COR-L47 (cell line): ENCODE measurements at regions not wholly inside any gene's neighbourhood (a gene's known extent, or its start where the extent isn't known, plus 50 kb on each side); places are given as distances from the start of the nearest gene placed in this dataset.
A peak's percentile ranks its signal among the peaks of the same experiment; 100 is the strongest.
"Not testable (repeated sequence)": the region's sequence is repeated elsewhere in the genome, so short reads cannot be mapped to it uniquely, and the experiment has no call there.

Source experiments
- DNase-seq: peaks from one replicate; lab custom pipeline; 2025; lab: John Stamatoyannopoulos, UW

- DNase-seq, result no peak
Measured at GRCh38 chr9:71273613-71274012, 152.2 kb upstream of the TRPM3 start.

- DNase-seq, result no peak
Measured at GRCh38 chr9:71271602-71272001, 150.2 kb upstream of the TRPM3 start.

- no peak for DNase-seq
Measured at GRCh38 chr9:71270554-71270953, 149.1 kb upstream of the TRPM3 start.

GRCh38 chr9:71269859-71270258 is 148.4 kb upstream of the TRPM3 start:
- DNase-seq, result no peak

DNA sequence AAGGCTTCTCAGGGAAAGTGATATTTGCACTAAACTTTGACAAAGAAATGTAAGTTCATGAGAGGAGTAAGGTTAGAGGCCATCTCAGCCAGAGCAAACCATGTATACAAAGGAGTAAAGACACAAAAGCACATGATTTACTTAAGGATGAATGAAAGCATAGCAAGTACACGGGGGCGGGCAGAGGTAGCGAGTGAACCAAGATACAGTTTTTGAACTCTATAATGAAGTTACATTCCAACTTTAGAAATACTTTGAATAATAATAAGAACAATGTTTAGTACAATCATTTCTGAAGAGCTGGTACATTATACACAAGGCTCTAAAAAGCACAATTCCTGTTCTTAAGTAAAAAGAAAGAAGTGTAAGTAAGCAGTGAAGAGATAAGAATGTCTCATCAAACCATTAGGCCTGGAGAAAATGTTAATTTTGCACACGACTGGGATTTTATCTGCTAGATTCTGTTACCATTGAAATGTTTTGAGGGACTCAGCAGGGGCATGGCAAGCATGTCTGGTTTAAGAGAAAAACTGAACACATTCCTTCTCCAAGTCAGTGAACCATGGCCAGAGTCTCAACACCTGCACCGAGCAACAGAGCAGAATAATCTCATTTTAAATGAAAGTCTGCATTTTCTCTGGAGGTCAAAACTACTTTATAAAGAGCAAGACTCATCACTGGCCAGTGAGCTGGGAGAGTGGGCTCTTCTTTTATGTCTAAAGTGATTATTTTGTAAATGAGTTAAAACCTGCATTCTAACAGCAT is 147.6 kb upstream of the TRPM3 start:
- DNase-seq, result no peak

- DNase-seq, result no peak
Measured at GRCh38 chr9:71263451-71263850, 142.0 kb upstream of the TRPM3 start.

- not testable (repeated sequence) for DNase-seq
Measured at GRCh38 chr9:71260419-71260818, 139.0 kb upstream of the TRPM3 start.

DNA sequence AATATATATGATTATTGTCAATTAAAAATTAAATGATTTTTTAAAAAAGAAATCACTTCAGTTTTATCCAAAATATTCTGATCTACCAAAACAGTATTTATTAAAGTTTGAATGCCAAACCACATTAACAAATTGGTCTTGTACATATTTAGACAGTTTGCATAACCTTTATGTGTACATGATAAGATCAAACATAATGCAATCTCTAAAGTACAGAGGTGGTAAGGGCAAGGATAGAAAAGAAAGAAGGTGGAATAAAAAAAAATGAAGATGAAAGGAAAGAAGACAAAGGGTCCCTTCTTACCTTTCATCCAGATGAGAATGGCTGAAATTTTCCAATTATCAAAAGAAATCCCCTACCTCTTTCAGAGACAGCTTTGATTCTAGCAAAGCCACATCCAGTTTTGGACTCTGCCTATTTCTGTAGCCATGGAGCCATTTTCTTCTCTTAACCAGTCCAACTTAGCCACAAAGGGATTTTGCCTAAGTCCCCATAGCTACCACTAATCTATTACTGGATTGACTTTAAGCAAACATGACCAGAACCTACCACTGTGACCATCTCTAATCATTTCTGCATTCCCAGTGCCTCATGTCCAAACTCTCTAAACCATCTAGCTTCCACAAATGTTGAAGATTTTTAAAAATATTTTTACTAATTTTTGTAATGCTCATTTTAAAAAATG is 133.3 kb upstream of the TRPM3 start:
- DNase-seq, result no peak

GRCh38 chr9:71253011-71253410 is 131.6 kb upstream of the TRPM3 start:
- no peak for DNase-seq

- no peak for DNase-seq
Measured at GRCh38 chr9:71250581-71250980, 129.2 kb upstream of the TRPM3 start.

DNA sequence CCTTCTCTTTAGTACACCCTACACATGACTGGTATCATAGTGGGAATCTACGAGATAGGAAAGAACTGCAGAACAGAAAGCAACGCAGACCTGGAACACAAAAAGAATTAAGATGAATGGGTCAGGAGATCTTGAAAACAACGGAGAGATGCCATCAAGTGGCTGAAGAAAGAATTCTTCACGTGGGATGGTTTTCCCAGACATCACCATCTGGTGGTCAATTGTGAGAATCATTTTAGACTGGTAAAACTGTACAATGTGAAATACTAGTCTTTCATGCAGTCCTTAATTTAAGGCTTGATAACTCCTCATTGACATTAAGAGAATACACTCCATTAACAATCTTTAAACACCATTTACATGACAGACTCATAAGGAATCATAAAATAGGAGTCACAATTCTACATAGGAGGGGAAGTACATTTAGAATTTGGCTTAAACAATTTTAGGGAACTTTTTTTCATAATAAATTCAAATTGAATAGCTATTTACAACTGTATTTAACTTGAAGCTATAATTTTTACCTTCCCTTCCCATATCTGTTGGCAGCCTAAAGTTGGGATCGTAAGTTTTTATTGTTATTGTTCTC is 128.4 kb upstream of the TRPM3 start:
- DNase-seq, result peak; percentile 68

GRCh38 chr9:71245651-71246050 is 124.2 kb upstream of the TRPM3 start:
- DNase-seq, result no peak

GRCh38 chr9:71243951-71244350 is 122.5 kb upstream of the TRPM3 start:
- no peak for DNase-seq

GRCh38 chr9:71242081-71242480 is 120.7 kb upstream of the TRPM3 start:
- no peak for DNase-seq

DNA sequence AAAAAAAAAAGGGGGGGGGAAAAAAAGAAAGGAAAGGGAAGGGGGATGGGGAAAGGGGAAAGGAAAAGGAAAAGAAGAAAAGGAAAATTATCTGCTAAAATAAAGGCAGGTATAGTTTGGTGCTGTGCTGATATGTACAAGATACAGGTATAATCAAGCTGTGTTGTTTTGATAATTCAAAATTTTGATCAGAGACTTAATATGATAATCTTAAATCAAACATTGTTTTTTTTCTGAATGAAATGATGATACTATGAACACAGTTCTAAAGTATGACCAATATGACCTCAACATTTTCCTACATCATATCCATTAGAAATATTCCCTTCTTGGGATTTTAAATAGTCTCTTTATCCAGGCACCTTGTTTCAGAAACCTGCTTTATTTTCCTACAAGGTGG is 115.6 kb upstream of the TRPM3 start:
- no peak for DNase-seq

- no peak for DNase-seq
Measured at GRCh38 chr9:71233646-71234045, 112.2 kb upstream of the TRPM3 start.

GRCh38 chr9:71223953-71224538 is 102.6 kb upstream of the TRPM3 start:
- peak; percentile 2 for DNase-seq

- no peak for DNase-seq
Measured at GRCh38 chr9:71218774-71219173, 97.4 kb upstream of the TRPM3 start.

GRCh38 chr9:71213633-71214032 is 92.2 kb upstream of the TRPM3 start:
- no peak for DNase-seq

- DNase-seq, result no peak
Measured at GRCh38 chr9:71210326-71210725, 88.9 kb upstream of the TRPM3 start.

GRCh38 chr9:71209890-71210289 is 88.5 kb upstream of the TRPM3 start:
- DNase-seq, result no peak

GRCh38 chr9:71202931-71203330 is 81.5 kb upstream of the TRPM3 start:
- no peak for DNase-seq

DNA sequence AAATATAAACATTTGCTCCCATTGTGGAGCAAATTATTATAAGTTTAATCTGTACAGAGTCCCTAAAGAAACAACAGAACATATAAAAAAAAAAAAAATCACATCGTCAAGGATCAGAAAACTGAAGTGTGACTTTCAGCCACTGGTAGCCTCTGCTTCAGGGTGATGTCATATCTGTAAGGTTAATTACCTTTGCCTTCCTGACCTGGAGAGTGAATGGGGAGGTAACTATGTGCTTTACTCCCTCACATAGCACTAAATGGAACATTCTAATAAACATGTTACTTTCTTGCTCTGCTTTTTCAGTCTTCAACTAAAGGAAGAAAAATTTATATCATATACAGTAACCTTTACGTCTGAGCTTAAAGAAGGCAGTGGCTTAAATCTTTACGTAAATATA is 70.3 kb upstream of the TRPM3 start:
- DNase-seq, result no peak
